ENCODE measurements at regions not wholly inside any gene's neighbourhood (a gene's known extent, or its start where the extent isn't known, plus 50 kb on each side); places are given as distances from the start of the nearest gene placed in this dataset.

GRCh38 chr17:55585629-55586028 is 74.4 kb upstream of the SMIM36 start:
- DNase-seq (ENCODE audit: low spot score in 2 of 2), result no peak
- TF ChIP-seq, protein P1, sequence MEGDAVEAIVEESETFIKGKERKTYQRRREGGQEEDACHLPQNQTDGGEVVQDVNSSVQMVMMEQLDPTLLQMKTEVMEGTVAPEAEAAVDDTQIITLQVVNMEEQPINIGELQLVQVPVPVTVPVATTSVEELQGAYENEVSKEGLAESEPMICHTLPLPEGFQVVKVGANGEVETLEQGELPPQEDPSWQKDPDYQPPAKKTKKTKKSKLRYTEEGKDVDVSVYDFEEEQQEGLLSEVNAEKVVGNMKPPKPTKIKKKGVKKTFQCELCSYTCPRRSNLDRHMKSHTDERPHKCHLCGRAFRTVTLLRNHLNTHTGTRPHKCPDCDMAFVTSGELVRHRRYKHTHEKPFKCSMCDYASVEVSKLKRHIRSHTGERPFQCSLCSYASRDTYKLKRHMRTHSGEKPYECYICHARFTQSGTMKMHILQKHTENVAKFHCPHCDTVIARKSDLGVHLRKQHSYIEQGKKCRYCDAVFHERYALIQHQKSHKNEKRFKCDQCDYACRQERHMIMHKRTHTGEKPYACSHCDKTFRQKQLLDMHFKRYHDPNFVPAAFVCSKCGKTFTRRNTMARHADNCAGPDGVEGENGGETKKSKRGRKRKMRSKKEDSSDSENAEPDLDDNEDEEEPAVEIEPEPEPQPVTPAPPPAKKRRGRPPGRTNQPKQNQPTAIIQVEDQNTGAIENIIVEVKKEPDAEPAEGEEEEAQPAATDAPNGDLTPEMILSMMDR (IDR thresholded peaks at IDR 0.05), result no peak
- TF ChIP-seq POLR2A (IDR thresholded peaks at IDR 0.05), result no peak
- 92 to 98% methylated on average over 2 of the region's 2 CpGs for WGBS, 2 donors
- H3K4me3 ChIP-seq (ENCODE audit: low read depth, poor library complexity, severe bottlenecking), result no peak overlapping the region
- intact Hi-C loops (cut with DNase I; ENCODE audit: low total_unique reads), result no loop called here

GRCh38 chr17:55584861-55585260 is 73.6 kb upstream of the SMIM36 start:
- H3K4me3 ChIP-seq (ENCODE audit: low read depth, poor library complexity, severe bottlenecking), result no peak overlapping the region
- TF ChIP-seq, protein P1 (IDR thresholded peaks at IDR 0.05), result no peak
- no peak for TF ChIP-seq POLR2A (IDR thresholded peaks at IDR 0.05)
- no peak for DNase-seq (ENCODE audit: low spot score in 2 of 2)
- 100% methylated on average over 1 of the region's 1 CpG for WGBS, 2 donors
- intact Hi-C loops (cut with DNase I; ENCODE audit: low total_unique reads), result no loop called here

DNA sequence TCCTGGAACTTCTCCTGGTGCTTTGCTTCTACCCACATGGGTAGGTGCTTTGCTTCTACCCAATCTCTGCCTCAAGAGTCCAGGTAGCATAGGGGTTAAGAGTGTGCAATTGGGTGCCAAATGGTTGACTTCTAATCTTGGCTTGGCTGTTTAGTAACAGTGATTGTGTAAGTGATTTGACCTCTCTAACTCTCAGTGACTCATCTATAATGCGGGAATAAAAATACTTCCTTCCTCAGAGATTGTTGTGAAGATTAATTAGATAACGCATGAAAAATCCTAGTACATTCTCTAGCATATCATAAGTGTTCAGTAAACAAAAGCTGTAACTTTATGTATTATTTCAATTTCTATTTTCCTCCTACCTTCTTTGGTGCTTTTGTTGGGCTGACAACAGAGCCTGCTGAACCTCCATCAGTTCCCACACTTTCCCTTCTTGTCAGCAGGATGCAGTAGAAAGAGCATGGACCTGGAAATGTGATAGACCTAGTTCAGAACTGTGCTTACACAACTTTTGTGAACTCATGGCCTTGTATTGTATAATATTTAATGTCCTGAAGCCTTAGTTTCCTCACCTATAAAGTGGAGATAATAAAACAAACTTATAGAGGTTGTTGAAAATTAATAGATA is 72.9 kb upstream of the SMIM36 start:
- intact Hi-C loops (cut with DNase I; ENCODE audit: low total_unique reads), result no loop called here
- TF ChIP-seq, protein P1 (IDR thresholded peaks at IDR 0.05), result no peak
- no peak for TF ChIP-seq POLR2A (IDR thresholded peaks at IDR 0.05)
- no peak overlapping the region for H3K4me3 ChIP-seq (ENCODE audit: low read depth, poor library complexity, severe bottlenecking)
- DNase-seq (ENCODE audit: low spot score in 2 of 2), result no peak
- WGBS, 2 donors, result 12 to 31% methylated on average over 2 of the region's 2 CpGs

GRCh38 chr17:55582897-55583296 is 71.6 kb upstream of the SMIM36 start:
- no peak for TF ChIP-seq POLR2A (IDR thresholded peaks at IDR 0.05)
- TF ChIP-seq, protein P1 (IDR thresholded peaks at IDR 0.05), result no peak
- no peak overlapping the region for H3K4me3 ChIP-seq (ENCODE audit: low read depth, poor library complexity, severe bottlenecking)
- no peak for DNase-seq (ENCODE audit: low spot score in 2 of 2)
- intact Hi-C loops (cut with DNase I; ENCODE audit: low total_unique reads), result no loop called here
- WGBS, 2 donors, result 84 to 90% methylated on average over 4 of the region's 4 CpGs

DNA sequence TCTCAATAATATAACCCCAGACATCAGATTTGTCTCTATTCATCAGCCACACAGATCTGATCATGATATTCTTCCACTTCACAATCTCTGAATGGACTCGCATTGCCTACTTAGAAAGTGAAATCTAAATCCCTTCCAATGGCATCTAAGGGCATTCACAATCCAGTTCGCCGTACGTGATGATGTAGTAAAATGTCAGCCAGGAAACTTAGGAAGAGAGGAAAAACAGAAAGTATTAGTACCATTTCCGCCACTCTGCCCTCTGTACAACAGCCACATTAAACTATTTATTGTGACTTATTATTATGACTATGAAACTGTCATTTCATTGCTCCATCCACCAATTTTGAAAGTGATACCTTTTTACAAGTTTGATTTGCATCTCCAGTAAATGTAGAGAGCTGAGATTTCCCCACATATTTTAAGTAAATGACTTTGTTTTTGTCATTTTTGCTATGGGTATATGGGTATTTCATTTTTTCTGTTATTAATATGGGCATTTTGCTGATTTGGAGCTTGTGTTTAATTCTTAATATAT is 69.4 kb upstream of the SMIM36 start:
- no peak for DNase-seq (ENCODE audit: low spot score in 2 of 2)
- intact Hi-C loops (cut with DNase I; ENCODE audit: low total_unique reads), result no loop called here
- TF ChIP-seq, protein P1 (IDR thresholded peaks at IDR 0.05), result no peak
- no peak for TF ChIP-seq POLR2A (IDR thresholded peaks at IDR 0.05)
- 91% methylated on average over 5 of the region's 5 CpGs for WGBS, 2 donors
- no peak overlapping the region for H3K4me3 ChIP-seq (ENCODE audit: low read depth, poor library complexity, severe bottlenecking)

GRCh38 chr17:55577687-55578086 is 66.4 kb upstream of the SMIM36 start:
- H3K4me3 ChIP-seq (ENCODE audit: low read depth, poor library complexity, severe bottlenecking), result no peak overlapping the region
- TF ChIP-seq, protein P1 (IDR thresholded peaks at IDR 0.05), result no peak
- TF ChIP-seq POLR2A (IDR thresholded peaks at IDR 0.05), result no peak
- DNase-seq (ENCODE audit: low spot score in 2 of 2), result no peak
- whole genome bisulfite sequencing, 2 donors, result 68 to 73% methylated on average over 12 to 14 of the region's 14 CpGs
- intact Hi-C loops (cut with DNase I; ENCODE audit: low total_unique reads), result no loop called here

Data from lower leg skin (tissue), 4 donors.